ENCODE measurements at regions not wholly inside any gene's neighbourhood (a gene's known extent, or its start where the extent isn't known, plus 50 kb on each side); places are given as distances from the start of the nearest gene placed in this dataset.
A peak's percentile ranks its signal among the peaks of the same experiment; 100 is the strongest.
"Not testable (repeated sequence)": the region's sequence is repeated elsewhere in the genome, so short reads cannot be mapped to it uniquely, and the experiment has no call there.

DNA sequence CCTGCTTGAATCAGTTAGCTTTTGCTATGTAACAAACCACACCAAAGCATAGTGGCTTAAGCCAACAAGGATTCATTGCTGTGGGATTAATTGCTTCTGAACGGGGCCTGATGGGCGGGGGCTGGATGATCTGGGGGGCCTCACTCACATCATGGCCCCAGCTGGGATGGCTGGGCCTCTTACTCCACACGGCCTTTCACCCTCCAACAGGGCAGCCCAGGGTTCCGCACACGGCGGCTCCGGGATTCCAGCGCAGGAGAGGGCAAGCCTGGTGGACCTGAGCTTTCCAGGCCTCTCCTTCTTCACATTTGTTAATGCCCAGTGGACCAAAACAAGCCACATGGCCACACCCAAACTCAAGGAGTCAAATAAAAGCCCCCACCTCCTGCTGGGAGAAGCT, 86.3 kb upstream of the PHLPP1 start:
- no peak for DNase-seq (ENCODE audit: low read depth in 2 of 2, low spot score in 1 of 2)

DNA sequence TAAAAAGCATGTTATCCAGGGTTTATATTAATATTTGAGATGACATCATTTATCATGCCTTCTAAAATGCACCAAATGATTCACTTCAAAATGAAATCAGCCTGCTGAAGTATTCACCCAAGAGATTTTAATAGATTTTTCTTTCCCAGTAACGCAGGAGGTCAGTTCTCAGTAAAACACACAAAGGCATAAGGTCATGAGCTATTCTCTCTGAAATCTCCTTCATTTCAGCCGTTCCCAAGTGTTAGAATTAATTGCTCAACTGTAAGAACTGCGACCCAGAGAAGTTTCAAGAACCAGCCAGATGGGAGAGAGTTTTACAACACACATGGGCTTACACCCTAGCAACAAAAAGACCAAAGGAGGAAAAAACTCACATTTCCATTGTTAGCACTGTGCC, 84.2 kb upstream of the PHLPP1 start:
- no peak for DNase-seq (ENCODE audit: low read depth in 2 of 2, low spot score in 1 of 2)

DNA sequence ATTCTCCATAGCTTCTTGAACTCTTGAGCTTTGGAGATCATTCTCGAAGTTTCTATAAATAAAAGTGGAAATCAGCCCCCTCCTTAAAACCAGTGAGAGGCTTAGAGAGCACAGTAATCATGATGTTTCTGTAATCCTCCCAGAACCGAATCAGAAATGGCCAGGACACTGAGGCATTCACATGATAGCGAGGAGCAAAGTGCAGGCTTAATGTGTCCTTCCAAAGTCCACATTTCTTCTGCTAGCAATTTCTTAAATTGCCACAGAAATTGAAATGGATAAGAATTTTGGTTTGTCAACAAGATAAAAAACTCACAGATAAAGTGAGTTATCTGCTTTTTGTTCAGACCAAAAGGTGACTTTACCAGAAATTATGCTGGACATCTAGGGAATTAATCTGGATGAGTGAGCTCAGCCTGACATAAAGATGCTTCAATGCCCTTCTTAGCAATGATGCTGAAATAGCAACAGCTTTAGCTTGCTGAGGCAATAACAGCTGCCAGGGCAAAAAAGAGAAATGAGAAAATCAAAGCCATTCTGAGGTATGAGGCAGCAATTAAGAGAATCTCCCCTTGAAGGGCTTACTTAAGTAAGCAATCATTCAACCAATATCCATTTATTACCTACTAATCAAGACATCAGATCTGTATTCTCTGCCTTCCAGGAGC, 82.4 kb upstream of the PHLPP1 start:
- no peak for DNase-seq (ENCODE audit: low read depth in 2 of 2, low spot score in 1 of 2)

DNA sequence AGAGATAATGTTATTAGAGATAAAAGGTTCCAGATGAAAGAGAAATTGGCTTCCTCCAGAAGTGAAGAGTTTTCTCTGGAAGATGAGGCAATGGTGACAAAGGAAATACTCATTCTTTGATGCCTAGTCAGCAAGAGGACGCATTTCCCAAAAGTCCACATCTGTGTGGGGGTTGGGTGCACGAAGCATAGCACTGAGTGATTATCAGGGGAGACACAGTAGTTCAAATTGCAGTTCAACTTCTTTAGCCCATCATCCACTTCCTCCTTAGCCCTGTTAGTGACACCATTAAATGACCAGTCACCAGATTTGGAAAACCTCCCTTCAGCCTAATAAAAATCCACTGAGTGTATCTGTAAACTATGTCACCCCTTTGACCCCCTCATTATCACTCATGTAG, 80.9 kb upstream of the PHLPP1 start:
- DNase-seq (ENCODE audit: low read depth in 2 of 2, low spot score in 1 of 2), result no peak

DNA sequence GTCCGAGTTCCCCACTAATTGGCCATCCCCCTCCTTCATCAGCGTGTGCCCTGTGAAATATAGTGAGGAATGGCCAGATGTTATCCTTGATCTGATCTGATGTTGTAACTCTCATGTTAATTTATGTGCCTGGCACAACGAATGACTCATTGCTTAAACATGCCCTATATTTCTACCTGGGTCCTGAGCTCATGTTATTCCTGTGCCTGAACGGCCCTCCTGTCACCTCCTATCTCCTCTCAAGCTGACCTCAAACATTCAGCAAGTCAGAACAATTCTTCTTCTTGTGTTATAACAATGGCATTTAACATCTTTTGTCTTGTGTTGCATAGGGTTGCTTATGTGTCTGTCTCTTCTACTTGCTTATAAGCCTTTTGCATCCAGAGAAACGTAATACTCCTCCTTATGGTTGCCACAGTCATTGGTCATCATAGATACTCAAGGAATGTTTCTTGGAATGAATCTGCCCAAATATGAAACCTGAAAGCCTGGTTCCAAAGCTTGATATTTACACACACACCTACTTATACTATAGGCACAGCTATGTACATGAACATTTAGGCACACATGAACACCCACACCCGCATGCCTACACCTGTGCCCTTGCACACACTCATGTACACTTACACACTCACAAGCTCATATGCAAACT, 80.2 kb upstream of the PHLPP1 start:
- no peak for DNase-seq (ENCODE audit: low read depth in 2 of 2, low spot score in 1 of 2)

DNA sequence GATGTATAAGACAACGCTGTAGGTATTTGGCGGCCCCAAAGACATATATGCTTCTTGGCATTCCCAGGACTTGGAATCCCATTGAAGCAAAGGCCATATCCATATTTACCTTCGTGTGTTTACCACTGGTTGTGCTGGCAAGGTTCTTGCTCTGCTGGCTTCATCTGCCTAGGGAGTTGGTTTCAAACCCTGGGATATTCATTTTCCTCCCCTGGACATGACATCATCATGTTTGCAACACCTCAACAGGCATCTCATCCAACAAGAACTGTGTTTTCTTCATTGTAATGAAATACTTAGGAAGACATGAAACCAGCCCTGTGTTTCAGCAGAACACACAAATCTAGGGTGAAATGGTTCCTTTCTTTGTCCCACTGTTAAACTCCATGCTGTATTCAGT, 77.9 kb upstream of the PHLPP1 start:
- no peak for DNase-seq (ENCODE audit: low read depth in 2 of 2, low spot score in 1 of 2)

DNA sequence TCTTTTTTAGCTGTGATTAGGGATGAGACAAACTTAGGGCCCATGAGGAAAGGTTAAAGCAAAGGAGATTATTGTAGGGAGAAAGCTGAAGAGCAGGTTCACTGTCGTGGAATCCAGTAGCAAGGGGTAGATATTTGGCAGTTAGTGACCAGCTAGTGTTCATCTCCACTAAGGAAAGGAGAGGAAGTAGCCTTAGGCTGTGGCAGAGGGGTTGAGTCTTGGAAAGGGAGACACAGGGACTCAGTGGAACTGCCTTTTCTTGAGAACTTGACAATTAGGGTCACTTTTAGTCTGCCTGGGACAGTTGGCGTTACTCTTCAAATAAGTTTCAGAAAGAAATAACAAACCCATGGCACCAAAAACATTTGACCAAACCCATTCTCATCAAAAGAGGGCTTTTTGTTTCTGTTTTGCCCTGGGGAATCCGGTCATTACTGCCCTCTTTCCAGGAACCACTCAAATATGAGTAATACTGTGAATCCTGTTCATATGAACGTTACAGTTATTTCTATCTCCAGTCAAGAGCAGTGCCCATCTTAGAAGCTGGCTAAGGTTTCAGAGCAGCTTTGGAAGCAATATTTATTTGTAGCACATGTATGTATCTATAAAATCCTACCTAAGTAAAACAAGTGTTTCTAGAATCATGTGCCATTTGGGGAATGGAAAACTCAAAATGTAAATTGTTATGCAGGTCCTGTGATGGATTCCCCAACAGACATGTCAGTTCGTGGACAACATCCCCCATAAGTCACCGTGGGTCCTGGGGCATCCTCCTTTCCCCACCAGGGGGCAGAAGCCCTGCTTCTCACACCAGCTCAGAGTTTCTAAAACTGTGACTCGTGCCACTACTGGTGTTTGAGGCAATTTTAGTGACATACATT, 77.3 kb upstream of the PHLPP1 start:
- peak; percentile 12 to 14 for DNase-seq (ENCODE audit: low read depth in 2 of 2, low spot score in 1 of 2)

DNA sequence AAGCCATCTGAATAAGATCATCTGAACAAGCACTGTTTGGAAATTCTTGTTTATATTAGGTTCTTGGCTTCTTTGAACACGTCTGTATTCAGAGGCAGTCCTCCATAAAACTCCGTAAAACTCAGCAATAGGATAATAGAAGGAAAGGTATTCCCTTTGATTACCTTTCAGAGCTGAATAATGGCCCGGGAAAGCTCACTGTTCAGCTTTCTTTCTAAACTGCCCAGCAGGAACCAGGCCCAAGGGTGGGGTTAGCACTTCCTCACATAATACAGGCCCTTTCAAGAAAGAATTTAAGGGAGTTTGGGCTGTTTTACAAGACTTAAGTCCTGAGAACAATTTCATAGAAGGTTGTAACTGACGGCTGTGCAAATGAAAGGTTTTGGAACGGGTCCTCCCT, 72.2 kb upstream of the PHLPP1 start:
- DNase-seq (ENCODE audit: low read depth in 2 of 2, low spot score in 1 of 2), result no peak

DNA sequence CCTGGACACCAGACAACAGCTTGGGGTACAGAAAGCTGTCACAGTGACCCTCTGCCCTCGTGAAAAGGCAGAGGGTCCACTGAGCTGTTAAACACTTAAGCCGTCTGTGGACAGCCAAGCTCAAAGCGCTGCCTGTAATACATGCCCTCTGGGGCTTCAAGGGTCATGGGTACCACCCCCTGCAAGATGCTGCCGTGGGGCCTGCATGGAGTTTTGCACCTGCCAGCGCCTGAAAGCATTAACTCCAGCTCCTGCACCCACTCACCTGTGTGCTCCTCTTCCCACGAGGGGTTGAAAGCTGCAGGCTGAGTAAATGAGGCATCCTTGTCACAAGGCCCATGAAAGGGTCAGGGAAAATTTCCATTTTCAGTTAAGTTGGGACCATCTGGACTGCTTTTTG, 70.6 kb upstream of the PHLPP1 start:
- DNase-seq (ENCODE audit: low read depth in 2 of 2, low spot score in 1 of 2), result no peak

DNA sequence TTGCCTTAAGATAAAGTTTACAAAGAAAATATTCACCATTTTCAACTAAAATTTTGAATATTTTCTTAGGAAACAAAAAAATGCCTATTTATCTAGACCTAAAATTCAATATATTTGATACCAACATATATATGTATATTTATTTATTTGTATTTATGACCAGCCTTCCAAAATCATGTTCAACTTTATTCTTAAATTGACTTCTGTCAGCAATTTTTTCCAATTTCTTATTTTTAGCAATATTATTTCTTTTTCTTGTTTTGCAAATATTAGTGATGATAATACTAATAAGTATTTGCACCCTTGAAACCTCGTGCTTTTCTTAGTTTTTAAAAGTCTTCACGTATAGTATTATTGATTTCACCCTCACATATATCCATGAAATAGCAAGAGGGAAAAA, 68.2 kb upstream of the PHLPP1 start:
- DNase-seq (ENCODE audit: low read depth in 2 of 2, low spot score in 1 of 2), result no peak

DNA sequence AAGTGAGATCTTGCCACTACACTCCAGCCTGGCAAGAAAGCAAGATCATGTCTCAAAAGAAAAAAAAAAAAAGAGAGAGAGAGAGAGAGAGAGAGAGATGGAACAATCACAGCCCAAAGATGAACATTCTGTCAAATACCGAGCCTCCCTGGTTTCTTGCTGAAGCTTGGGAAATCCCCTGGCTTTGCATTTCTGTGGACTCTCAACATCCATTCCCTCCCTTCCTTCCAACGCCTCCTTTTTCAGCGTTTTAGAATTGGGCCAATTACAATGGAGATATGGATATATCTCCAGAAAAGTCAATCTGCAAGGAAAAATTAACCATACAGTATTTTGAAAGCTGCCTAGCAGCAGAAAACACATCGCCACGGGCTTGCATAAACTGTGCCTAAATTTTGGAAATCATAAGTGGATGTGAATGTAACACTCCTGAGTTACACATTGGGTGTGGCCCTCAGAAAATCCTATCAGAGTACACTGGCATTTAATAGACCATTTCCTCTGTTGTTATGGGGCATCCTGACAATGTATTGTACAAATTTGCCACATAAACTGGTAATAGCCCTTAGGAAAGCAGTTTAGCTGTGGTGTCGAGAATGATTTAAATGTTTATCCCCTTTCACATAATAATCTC, 67.2 kb upstream of the PHLPP1 start:
- DNase-seq (ENCODE audit: low read depth in 2 of 2, low spot score in 1 of 2), result no peak

DNA sequence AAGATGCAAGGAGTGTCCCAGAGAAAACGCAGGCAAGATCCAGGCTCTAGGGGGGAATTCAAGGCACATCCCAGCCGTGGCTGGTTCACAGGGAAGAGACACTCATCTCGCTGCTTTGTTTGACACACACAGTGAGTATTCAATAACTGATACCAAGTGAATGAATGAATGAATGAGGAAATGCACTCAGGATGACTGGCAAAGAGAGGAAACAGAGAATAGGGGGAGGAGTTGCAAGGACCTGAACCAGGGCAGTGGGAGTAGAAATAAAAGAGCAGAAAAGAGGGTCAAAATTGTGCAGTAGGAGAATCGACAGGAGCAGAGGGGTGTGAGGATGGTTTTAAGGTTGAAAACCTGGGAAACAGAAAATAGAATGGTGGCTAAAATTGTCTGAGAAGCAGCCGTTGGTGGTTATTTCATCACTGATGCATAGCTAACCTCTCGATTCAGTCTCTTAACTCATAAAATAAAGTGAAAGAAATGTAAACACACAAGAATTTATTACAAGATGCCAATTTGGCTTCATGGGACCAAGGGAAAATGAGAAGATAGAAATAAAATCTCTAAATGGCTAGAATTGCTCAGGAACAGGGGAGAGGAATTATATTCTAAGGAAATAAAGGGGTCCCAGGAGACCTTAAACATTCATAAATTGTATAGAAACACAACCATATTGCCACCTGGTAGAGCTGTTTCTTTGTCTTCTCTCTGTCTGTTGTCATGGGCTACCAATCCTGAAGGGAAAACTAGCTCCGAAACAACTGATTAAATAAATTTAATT, 63.9 kb upstream of the PHLPP1 start:
- no peak for DNase-seq (ENCODE audit: low read depth in 2 of 2, low spot score in 1 of 2)

DNA sequence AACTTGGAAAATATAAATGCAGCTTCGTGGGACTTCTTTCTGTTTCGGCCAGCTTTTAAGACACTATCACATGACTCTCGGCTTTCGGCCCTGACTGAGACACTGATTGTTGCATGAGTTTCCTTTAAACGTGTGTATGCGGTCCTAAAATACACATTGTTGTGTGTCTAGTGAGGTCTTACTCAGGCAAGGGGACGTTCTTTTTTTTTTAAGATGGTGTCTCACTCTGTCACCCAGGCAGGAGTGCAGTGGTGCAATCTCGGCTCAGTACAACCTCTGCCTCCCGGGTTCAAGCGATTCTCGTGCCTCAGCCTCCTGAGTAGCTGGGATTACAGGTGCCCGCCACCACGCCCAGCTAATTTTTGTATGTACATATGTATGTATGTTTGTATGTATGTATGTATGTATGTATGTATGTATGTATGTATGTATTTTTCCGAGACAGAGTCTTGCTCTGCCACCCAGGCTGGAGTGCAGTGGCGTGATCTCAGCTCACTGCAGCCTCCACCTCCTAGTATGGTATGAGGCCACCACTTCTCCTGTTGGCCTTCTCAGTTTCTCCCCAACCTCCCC, 63.2 kb upstream of the PHLPP1 start:
- DNase-seq (ENCODE audit: low read depth in 2 of 2, low spot score in 1 of 2), result not testable (repeated sequence)

DNA sequence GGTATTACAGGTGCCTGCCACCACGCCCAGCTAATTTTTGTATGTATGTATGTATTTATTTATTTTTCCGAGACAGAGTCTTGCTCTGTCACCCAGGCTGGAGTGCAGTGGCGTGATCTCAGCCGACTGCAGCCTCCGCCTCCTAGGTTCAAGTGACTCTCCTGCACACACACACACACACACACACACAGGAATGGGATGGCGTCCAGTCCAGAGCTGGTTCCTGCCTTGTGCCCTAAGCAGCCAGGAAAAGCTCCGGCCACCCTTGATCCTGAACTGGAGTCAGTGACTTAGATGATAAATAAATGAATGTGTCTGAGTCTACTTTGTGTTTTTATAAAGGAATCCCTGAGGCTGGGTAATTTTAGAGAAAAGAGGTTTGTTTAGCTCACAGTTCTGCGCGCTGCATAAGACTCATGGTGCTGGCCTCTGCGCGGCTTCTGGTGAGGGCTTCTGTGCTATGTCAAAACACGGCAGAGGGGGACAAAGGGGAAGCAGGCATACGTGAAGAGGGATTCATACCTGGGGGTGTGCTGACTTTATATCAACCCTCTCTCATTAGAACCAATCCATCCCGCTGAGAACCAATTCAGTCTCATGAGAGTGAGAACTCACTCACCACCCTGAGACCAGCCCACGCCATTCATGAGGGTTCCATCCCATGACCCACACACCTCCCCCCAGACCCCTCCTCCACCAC, 59.7 kb upstream of the PHLPP1 start:
- DNase-seq (ENCODE audit: low read depth in 2 of 2, low spot score in 1 of 2), result no peak

DNA sequence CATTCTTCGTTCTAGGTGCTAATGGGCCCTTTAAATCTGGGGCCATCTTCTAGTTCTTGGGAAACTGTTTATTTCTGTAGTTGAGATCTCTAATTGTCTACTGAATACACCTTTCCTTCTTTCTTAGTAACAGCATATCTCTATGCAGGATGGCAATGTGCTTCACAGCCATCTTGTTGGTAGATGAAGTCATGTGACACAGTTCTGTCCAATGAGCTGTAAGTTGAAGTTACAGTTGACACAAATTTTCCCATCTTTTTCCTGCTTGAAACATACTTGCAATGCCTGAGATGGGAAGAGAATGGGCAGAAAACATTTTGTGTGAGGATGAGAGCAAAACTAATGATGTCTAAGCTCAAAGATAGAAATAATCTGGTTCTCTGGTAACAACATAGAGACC, 57.3 kb upstream of the PHLPP1 start:
- DNase-seq (ENCODE audit: low read depth in 2 of 2, low spot score in 1 of 2), result no peak

DNA sequence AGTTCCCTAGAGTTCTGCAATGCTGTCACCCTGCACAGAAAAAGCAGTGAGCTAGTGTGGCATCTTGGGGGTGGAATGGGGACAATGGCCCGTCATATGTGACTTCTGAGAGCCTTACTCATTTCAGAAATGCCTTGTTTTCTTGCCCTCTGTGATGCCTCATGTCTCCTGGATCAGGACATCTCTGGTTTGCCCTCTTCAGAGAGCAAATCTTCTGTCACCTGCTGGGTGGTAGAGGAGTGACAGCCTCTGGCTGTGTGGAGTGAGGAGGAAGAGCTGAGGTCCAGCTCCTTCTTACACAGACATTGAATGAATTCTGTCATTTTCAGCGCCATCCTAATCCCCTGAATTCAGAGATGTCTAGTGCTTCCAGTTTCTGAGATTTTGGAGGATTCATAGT, 55.6 kb upstream of the PHLPP1 start:
- DNase-seq (ENCODE audit: low read depth in 2 of 2, low spot score in 1 of 2), result no peak

DNA sequence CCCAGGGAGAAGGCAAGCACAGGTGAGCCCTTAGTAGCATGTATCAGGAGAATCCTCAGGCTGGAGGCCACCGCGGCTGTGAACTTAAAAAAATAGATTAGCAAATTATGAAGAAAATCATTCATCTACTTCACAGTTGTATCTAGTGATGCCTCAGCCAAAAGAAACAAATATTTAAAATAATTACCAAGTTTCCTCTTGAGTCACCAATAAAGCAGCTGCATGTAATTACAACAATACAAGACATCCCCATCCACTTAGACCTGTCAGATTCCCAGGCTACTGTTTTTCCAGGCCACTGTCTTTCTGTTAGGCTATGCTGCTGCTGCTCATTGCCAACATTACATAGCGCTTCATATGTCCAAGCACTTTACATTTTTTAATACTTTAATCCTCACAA, 54.6 kb upstream of the PHLPP1 start:
- no peak for DNase-seq (ENCODE audit: low read depth in 2 of 2, low spot score in 1 of 2)

DNA sequence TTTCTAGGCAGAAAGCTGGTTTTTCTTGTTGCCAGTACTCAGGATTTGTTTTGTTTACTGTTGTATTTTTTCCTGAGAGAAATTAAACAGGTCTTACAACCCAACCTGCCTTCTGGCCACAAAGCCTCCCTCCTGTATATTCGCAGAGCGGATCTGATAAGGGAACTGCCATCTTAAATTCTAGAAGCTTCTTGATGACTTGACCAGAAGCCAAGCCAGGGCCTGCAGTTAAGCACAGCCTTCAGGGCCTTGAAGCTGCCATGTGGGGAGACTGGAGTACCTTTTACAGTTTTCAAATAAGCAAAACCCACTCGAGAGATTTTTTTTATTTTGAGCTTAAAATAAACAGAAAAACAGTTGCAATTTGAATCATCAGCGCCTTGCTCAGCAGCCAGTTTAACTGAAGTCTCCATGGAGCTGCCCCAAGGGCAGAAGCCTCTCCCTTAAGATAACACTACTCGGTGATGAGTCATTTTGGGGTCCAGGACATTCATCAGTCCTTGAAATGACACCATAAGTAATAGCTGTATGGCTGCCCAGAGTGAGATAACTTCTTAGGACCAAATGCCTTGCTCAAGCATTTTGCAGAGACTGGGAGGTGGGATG, 51.5 kb upstream of the PHLPP1 start:
- DNase-seq (ENCODE audit: low read depth in 2 of 2, low spot score in 1 of 2), result no peak

DNA sequence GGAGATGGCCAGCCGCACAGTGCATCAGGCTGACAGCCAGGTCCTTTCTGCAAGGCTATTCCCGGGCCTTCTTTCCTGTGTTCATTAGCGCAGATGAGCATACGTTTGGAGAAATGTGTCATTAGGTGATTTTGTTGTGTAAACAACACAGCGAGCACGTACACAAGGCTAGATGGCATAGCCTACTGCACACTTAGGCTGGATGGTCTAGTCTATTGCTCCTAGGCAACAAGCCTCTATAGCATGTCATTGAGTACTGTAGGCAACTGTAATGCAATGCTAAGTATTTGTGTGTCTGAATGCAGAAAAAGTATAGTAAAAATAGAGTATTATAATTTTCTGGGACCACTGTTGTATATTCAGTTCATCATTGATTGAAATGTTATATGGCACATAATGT, 50.9 kb upstream of the PHLPP1 start:
- no peak for DNase-seq (ENCODE audit: low read depth in 2 of 2, low spot score in 1 of 2)

DNA sequence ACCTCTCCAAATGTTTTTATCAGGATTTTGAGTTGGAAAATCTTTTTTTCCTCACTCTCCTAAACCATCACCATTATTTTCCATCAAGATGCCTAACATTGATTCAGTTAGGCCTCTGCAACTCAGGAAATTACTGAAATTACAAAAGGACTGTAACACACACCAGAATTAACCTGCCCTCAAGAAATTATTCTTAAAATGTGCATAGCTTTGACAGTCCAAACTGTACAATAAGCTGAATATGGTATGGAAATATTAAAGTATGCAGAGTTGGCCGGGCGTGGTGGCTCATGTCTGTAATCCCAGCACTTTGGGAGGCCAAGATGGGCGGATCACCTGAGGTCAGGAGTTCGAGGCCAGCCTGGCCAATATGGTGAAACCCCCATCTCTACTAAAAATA, 50.2 kb upstream of the PHLPP1 start:
- DNase-seq (ENCODE audit: low read depth in 2 of 2, low spot score in 1 of 2), result no peak

Measured in stimulated activated CD8-positive, alpha-beta memory T cell treated with anti-CD3 and anti-CD28 coated beads, Interleukin-4, amount 100 ng/mL, for 4 hours (primary cell).